Epithelial cell of esophagus (primary cell): ENCODE measurements at regions not wholly inside any gene's neighbourhood (a gene's known extent, or its start where the extent isn't known, plus 50 kb on each side); places are given as distances from the start of the nearest gene placed in this dataset.

Experiments
- DNase-seq: peaks from one replicate; pipeline ENCODE4 v3.0.0; 2010; ENCODE audit warnings: low read depth
- H3K4me3 ChIP-seq: 2 replicates; pipeline ENCODE4 v1.5.1; 2011; ENCODE audit warnings: mild to moderate bottlenecking, low read length, control low read depth
- CTCF ChIP-seq: IDR thresholded peaks from 2 replicates; pipeline ENCODE4 v1.5.1; 2011; ENCODE audit warnings: low read depth, mild to moderate bottlenecking, low read length, control low read depth, inconsistent platforms; ENCODE audit not compliant: insufficient read depth; ENCODE audit errors: missing control alignments

GRCh38 chr11:103671143-103671651 is 365.2 kb upstream of the DDI1 start:
- no peak for DNase-seq
- peak; percentile 25 for TF ChIP-seq CTCF

GRCh38 chr11:103673773-103674172 is 362.7 kb upstream of the DDI1 start:
- peak; percentile 9 for DNase-seq
- no peak overlapping the region for H3K4me3 ChIP-seq
- TF ChIP-seq CTCF, result no peak

More at GRCh38 chr11:103671143-103671651, 365.2 kb upstream of the DDI1 start:
- H3K4me3 ChIP-seq, result no peak overlapping the region

DNA sequence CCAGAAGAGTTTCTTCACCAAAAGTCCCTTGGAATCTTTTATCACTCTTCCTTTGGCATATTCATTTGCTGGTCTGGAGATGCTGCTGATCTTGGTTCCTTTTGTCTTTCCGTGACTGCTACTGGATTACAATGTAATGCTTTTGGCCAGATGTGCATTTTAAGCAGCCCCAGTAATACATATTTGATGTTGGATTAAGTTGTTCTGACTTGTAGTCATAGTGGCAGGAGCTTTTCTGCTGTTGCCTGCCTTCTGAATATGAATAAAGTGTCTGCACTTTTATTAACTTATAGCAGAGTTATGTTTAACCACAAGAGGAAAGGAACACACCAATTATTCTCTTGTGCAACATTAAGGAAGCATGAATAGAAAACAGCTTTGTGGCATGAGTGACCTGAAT is 360.0 kb upstream of the DDI1 start:
- H3K4me3 ChIP-seq, result no peak overlapping the region
- TF ChIP-seq CTCF, result no peak
- DNase-seq, result no peak

DNA sequence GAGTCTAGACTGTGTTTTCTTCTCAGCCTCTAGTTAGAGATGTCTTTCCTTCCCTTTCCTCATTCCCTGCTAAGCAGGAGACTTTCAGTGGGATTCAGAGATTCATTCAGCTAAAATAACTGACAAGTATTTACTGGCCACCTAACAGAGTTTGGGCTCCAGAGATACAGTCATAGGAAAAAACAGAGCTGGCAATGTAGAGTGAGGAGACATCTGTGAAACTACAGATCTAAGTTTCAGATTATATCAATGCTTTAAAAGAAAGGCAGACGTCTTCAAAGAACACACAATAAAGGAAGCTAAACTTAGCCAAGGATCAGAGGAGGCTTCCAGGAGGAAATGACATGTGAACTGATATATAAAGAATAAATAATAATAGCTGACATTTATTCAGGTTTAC is 355.6 kb upstream of the DDI1 start:
- H3K4me3 ChIP-seq, result no peak overlapping the region
- TF ChIP-seq CTCF, result no peak
- no peak for DNase-seq

DNA sequence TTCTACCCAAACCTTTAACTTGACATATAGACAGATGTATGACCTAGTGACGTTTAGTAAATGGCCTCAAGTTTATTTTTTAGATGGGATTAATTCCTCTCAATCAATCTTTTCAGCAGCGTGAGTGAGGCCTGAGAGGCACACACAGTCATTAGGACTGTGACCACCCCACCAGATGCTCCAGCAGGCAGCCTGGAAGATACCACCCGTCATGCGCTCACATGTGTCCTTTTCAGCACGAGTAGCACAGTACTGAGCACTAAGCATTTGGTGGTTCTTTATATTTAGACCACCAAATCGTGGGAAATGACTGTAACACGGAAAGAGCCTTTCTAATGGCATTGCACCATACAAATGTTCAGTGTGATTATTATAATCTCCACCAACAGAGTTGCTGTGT is 354.6 kb upstream of the DDI1 start:
- TF ChIP-seq CTCF, result no peak
- DNase-seq, result no peak
- H3K4me3 ChIP-seq, result no peak overlapping the region

- DNase-seq, result peak; percentile 73
- no peak overlapping the region for H3K4me3 ChIP-seq
- peak; percentile 83 for TF ChIP-seq CTCF
Observed at GRCh38 chr11:103682318-103683184, 353.9 kb upstream of the DDI1 start.
